HG02678 (cell line): ENCODE measurements at regions not wholly inside any gene's neighbourhood (a gene's known extent, or its start where the extent isn't known, plus 50 kb on each side); places are given as distances from the start of the nearest gene placed in this dataset.

Experiments used
- ATAC-seq: cut with Tn5 transposase; IDR thresholded peaks from one replicate; pipeline ENCODE4 v1.9.1; 2021; ENCODE audit warnings: mild to moderate bottlenecking, moderate library complexity; ENCODE audit not compliant: unreplicated experiment

- ATAC-seq: no peak
These were observed 82.6 kb upstream of the TLE3 start for GRCh38 chr15:70180186-70180875.

- ATAC-seq: no peak
These were observed 81.7 kb upstream of the TLE3 start for GRCh38 chr15:70179309-70179892.

GRCh38 chr15:70178335-70179084 lies 80.8 kb upstream of the TLE3 start:
- ATAC-seq: no peak

- no peak for ATAC-seq
These were observed 75.0 kb upstream of the TLE3 start for GRCh38 chr15:70172566-70173225.

GRCh38 chr15:70172124-70172523 lies 74.4 kb upstream of the TLE3 start:
- ATAC-seq: no peak

GRCh38 chr15:70171256-70171886 lies 73.7 kb upstream of the TLE3 start:
- no peak for ATAC-seq

- ATAC-seq: no peak
These were observed 72.5 kb upstream of the TLE3 start for GRCh38 chr15:70170096-70170699.

- ATAC-seq: no peak
These were observed 71.4 kb upstream of the TLE3 start for GRCh38 chr15:70169147-70169546.

DNA sequence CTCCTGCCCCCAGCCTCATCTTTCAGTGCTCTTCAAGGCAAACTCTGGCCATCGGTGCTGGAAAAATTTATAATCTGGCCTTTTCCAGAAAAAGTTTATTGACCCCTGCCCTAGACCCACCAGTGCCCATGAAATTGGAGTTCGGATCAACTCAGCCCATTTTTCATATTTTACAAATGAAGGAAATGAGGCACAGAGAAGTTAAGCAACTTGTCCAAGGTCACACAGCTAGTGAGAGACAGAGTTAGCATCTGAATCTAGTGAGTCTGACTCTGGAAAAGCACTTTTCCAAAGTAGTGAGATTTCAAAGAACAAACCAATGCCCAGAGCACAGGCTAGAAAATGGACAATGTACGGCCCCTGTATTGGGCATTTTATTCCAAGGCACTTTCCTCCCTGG lies 69.4 kb upstream of the TLE3 start:
- ATAC-seq: no peak

DNA sequence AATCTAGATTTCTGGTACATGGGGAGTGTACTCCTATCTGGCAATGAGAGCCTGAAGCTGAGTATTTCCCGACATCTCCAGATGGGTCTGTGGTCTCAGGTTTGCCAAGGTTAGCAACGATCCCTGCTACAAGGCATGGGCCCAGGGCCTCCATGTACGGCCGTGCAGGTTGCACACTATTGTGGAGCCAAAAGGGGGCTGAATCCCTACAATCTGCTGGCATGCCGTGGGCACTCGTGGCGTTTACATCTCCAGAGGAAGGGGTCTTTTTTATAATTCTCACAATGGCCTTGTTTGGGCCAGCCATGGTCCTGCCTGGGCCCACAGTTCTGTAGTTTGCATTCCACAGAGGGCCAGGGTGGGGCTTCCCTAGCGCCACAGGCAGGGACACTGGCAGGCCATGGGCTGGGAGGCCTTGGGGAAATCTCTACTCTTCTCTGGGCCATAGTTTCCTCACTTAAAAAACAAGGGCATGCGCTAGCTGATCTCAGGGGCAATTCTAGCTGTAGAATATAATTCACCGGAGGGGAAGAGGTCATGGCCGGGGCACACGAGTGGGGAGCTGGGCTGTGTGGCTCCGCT lies 68.9 kb upstream of the TLE3 start:
- ATAC-seq: no peak

- no peak for ATAC-seq
These were observed 68.1 kb upstream of the TLE3 start for GRCh38 chr15:70165716-70166284.

GRCh38 chr15:70164910-70165715 lies 67.4 kb upstream of the TLE3 start:
- ATAC-seq: no peak

GRCh38 chr15:70164156-70164900 lies 66.6 kb upstream of the TLE3 start:
- no peak for ATAC-seq

GRCh38 chr15:70160803-70161565 lies 63.3 kb upstream of the TLE3 start:
- ATAC-seq: no peak

GRCh38 chr15:70160267-70160666 lies 62.5 kb upstream of the TLE3 start:
- no peak for ATAC-seq

DNA sequence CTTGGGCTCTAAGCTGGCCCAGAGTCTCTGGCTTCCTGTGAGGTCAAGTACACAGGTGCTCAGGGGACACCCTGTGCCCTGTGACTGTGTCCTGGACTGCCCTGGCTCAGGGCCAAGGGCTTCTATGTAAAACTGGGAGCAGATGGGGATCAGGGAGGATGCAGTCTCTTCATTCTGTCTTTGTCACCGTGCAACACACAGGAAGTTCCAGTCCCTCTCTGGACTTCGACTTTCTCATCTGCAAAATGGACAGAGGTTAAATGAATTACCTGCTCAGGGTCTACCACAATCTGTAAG lies 61.9 kb upstream of the TLE3 start:
- no peak for ATAC-seq

DNA sequence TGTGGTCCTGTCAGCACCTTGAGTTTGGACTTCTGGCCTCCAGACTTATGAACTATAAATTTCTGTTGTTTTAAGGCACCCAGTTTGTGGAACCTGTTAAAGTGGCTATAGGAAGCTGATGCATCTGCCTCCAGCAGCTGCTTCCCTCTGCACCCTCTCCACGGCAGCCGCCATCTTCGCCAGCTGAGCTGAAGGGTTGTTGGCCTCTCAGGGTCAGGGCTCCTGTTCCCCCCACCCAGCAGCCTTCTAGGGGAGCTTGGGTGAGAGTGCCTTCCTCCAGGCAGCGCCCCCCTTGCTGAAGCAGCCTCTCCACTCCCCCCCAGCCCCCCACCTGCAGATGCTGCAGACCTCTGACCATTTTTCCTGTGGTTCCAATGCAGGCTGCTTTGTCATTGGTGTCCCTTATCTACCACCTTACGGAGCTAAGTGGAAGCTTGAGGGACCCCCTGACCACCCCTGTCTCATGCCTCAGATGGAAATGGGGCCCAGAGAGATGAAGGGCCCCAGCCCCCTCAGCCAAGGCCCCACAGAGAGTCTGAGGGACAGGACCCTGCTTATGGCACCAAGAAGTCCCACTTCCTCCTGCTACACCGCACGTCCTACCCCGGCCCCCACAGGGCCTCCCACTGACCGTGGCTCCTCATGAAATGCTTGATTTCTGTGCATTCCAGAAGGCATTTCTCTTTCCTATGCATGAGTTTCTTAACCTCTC lies 61.4 kb upstream of the TLE3 start:
- ATAC-seq: no peak
